ENCODE measurements at regions not wholly inside any gene's neighbourhood (a gene's known extent, or its start where the extent isn't known, plus 50 kb on each side); places are given as distances from the start of the nearest gene placed in this dataset.

- DNase-seq (ENCODE audit: low spot score): no peak
- FAIRE-seq: no peak
Measured at GRCh38 chr1:62981434-62981833, 197.5 kb downstream of the ATG4C start.

- FAIRE-seq: no peak
- DNase-seq (ENCODE audit: low spot score): no peak
Measured at GRCh38 chr1:62988867-62989266, 204.9 kb downstream of the ATG4C start.

GRCh38 chr1:62989497-62989896, 205.6 kb downstream of the ATG4C start:
- FAIRE-seq (no peak), DNase-seq (ENCODE audit: low spot score) (no peak)

- DNase-seq (ENCODE audit: low spot score) (no peak), FAIRE-seq (no peak)
Measured at GRCh38 chr1:62991152-62991551, 207.2 kb downstream of the ATG4C start.

GRCh38 chr1:62993844-62994243, 209.9 kb downstream of the ATG4C start:
- DNase-seq (ENCODE audit: low spot score) (no peak), FAIRE-seq (no peak)

- DNase-seq (ENCODE audit: low spot score) (no peak), FAIRE-seq (no peak)
Measured at GRCh38 chr1:62995173-62995572, 211.2 kb downstream of the ATG4C start.

GRCh38 chr1:62997884-62998283, 214.0 kb downstream of the ATG4C start:
- FAIRE-seq: no peak
- no peak for DNase-seq (ENCODE audit: low spot score)

GRCh38 chr1:62998845-62999649, 215.1 kb downstream of the ATG4C start:
- DNase-seq (ENCODE audit: low spot score) (no peak), FAIRE-seq (no peak)

- DNase-seq (ENCODE audit: low spot score) (no peak), FAIRE-seq (no peak)
Measured at GRCh38 chr1:63000508-63000907, 216.6 kb downstream of the ATG4C start.

GRCh38 chr1:63004868-63005267, 220.9 kb downstream of the ATG4C start:
- FAIRE-seq (no peak), DNase-seq (ENCODE audit: low spot score) (peak; percentile 23)

GRCh38 chr1:63005812-63006211, 221.9 kb downstream of the ATG4C start:
- no peak for FAIRE-seq

GRCh38 chr1:63009421-63009820, 225.5 kb downstream of the ATG4C start:
- FAIRE-seq (no peak), DNase-seq (ENCODE audit: low spot score) (no peak)

More at GRCh38 chr1:63005812-63006211, 221.9 kb downstream of the ATG4C start:
- no peak for DNase-seq (ENCODE audit: low spot score)

- DNase-seq (ENCODE audit: low spot score): no peak
- FAIRE-seq: no peak
Measured at GRCh38 chr1:63010913-63011660, 227.2 kb downstream of the ATG4C start.

GRCh38 chr1:63012339-63012738, 228.4 kb downstream of the ATG4C start:
- FAIRE-seq: no peak
- no peak for DNase-seq (ENCODE audit: low spot score)

GRCh38 chr1:63014267-63014666, 230.3 kb downstream of the ATG4C start:
- DNase-seq (ENCODE audit: low spot score) (no peak), FAIRE-seq (no peak)

GRCh38 chr1:63022319-63022718, 238.4 kb downstream of the ATG4C start:
- no peak for FAIRE-seq
- DNase-seq (ENCODE audit: low spot score): no peak

GRCh38 chr1:63023171-63023570, 239.2 kb downstream of the ATG4C start:
- no peak for DNase-seq (ENCODE audit: low spot score)
- no peak for FAIRE-seq

- no peak for DNase-seq (ENCODE audit: low spot score)
- no peak for FAIRE-seq
Measured at GRCh38 chr1:63023637-63024036, 239.7 kb downstream of the ATG4C start.

GRCh38 chr1:63024132-63024531, 240.2 kb downstream of the ATG4C start:
- DNase-seq (ENCODE audit: low spot score) (no peak), FAIRE-seq (no peak)

- FAIRE-seq (no peak), DNase-seq (ENCODE audit: low spot score) (peak; percentile 27)
Measured at GRCh38 chr1:63027176-63027575, 243.2 kb downstream of the ATG4C start.

GRCh38 chr1:63032171-63032570, 248.2 kb downstream of the ATG4C start:
- no peak for FAIRE-seq
- no peak for DNase-seq (ENCODE audit: low spot score)

- DNase-seq (ENCODE audit: low spot score) (no peak), FAIRE-seq (no peak)
Measured at GRCh38 chr1:63033211-63033610, 249.3 kb downstream of the ATG4C start.

GRCh38 chr1:63034256-63034655, 250.3 kb downstream of the ATG4C start:
- no peak for DNase-seq (ENCODE audit: low spot score)
- no peak for FAIRE-seq

Measured in urothelium cell line (cell line).